GM12878 (cell line): ENCODE measurements at regions not wholly inside any gene's neighbourhood (a gene's known extent, or its start where the extent isn't known, plus 50 kb on each side); places are given as distances from the start of the nearest gene placed in this dataset.

Experiments
- ASH2L ChIP-seq: fragments of 300-600, 200-600 bp; sonication (generic); IDR thresholded peaks from 2 replicates; pipeline ENCODE4 v1.6.1; 2017; ENCODE audit warnings: low read depth, mild to moderate bottlenecking, borderline replicate concordance
- CBX3 ChIP-seq: fragments of 200-600 bp; sonication (generic); IDR thresholded peaks from 2 replicates; pipeline ENCODE4 v1.6.1; 2016; ENCODE audit warnings: low read depth, borderline replicate concordance
- CREB1 ChIP-seq: IDR thresholded peaks from 2 replicates; pipeline ENCODE4 v1.6.1; 2012; ENCODE audit warnings: low read depth, mild to moderate bottlenecking, inconsistent platforms
- CTCF ChIP-seq, 3 experiments: IDR thresholded peaks in 2 of 3; conservative IDR thresholded peaks in 1 of 3; 2 replicates each; pipeline ENCODE4 v1.5.1; 2011; ENCODE audit warnings: low read depth in 3 of 3, low read length in 3 of 3, mild to moderate bottlenecking in 3 of 3, control low read depth in 2 of 3, moderate library complexity in 2 of 3, inconsistent platforms in 1 of 3, mixed read lengths in 1 of 3; ENCODE audit not compliant: control insufficient read depth in 2 of 3, insufficient read depth in 1 of 3; ENCODE audit errors: extremely low read depth in 1 of 3
- MEF2A ChIP-seq: IDR thresholded peaks from 2 replicates; pipeline ENCODE4 v1.6.1; 2011; ENCODE audit warnings: low read depth, mild to moderate bottlenecking, low read length, moderate library complexity; ENCODE audit not compliant: insufficient read depth
- POLR2A ChIP-seq: IDR thresholded peaks from 2 replicates; pipeline ENCODE4 v1.6.1; 2011; ENCODE audit warnings: low read depth, mild to moderate bottlenecking, low read length
- POLR2AphosphoS5 ChIP-seq: IDR thresholded peaks from 2 replicates; pipeline ENCODE4 v1.6.1; 2011; ENCODE audit warnings: mild to moderate bottlenecking, low read length, inconsistent platforms
- RB1 ChIP-seq: fragments of 450-650 bp; formaldehyde crosslinking; IDR thresholded peaks from 2 replicates; pipeline ENCODE4 v1.6.1; 2017; ENCODE audit warnings: mild to moderate bottlenecking, borderline replicate concordance
- RUNX3 ChIP-seq: IDR thresholded peaks from 2 replicates; pipeline ENCODE4 v1.6.1; 2012; ENCODE audit warnings: low read length, inconsistent platforms
- USF1 ChIP-seq: IDR thresholded peaks from 2 replicates; pipeline ENCODE4 v1.6.1; 2011; ENCODE audit warnings: borderline replicate concordance, low read depth, mild to moderate bottlenecking, moderate library complexity, mixed read lengths, low read length; ENCODE audit not compliant: insufficient read depth; ENCODE audit errors: extremely low read length
- USF2 ChIP-seq: IDR thresholded peaks from 2 replicates; pipeline ENCODE4 v1.6.1; 2011; ENCODE audit warnings: low read depth, low read length, improper control_type of control experiment, borderline replicate concordance
- TF ChIP-seq, protein P1 (sequence below): fragments of 450-650 bp; IDR thresholded peaks from 2 replicates; pipeline ENCODE4 v1.6.1; 2016; ENCODE audit warnings: mild to moderate bottlenecking

DNA sequence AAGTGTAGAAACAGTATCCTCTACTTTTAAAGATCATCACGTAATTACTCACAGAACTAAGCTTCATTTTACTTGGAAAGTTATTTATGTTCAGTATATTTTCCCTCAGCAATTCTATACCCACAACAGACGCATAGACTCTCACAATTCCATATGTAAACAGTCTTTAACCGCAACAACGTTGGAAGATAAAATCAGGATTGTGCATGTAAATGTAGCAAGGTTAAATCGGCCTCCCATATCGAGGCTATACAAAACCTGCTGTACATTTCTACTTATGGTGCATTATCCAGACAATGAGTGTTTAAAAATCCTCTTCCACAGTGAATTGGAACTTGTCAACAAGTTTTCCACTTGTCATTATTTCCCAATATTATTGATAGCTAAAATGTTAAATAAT, 581.1 kb downstream of the SLC16A7 start:
- TF ChIP-seq RUNX3 (no peak), POLR2AphosphoS5 (no peak), ASH2L (no peak), CTCF (IDR thresholded peaks at IDR 0.05 in 2 of 3, conservative IDR thresholded peaks at IDR 0.05 in 1 of 3; ENCODE audit: control insufficient read depth in 2 of 3, extremely low read depth in 1 of 3, insufficient read depth in 1 of 3, low read depth in 3 of 3, low read length in 3 of 3) (no peak), CBX3 (no peak), USF1 (no peak), POLR2A (no peak), RB1 (no peak), MEF2A (no peak), CREB1 (no peak), USF2 (no peak)
- TF ChIP-seq, protein P1, sequence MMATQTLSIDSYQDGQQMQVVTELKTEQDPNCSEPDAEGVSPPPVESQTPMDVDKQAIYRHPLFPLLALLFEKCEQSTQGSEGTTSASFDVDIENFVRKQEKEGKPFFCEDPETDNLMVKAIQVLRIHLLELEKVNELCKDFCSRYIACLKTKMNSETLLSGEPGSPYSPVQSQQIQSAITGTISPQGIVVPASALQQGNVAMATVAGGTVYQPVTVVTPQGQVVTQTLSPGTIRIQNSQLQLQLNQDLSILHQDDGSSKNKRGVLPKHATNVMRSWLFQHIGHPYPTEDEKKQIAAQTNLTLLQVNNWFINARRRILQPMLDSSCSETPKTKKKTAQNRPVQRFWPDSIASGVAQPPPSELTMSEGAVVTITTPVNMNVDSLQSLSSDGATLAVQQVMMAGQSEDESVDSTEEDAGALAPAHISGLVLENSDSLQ: no peak
